Fibroblast of skin of abdomen (primary cell): ENCODE measurements at regions not wholly inside any gene's neighbourhood (a gene's known extent, or its start where the extent isn't known, plus 50 kb on each side); places are given as distances from the start of the nearest gene placed in this dataset.

Experiments
- DNase-seq: peaks from one replicate; pipeline ENCODE4 v3.0.0-alpha.2; 2013

DNA sequence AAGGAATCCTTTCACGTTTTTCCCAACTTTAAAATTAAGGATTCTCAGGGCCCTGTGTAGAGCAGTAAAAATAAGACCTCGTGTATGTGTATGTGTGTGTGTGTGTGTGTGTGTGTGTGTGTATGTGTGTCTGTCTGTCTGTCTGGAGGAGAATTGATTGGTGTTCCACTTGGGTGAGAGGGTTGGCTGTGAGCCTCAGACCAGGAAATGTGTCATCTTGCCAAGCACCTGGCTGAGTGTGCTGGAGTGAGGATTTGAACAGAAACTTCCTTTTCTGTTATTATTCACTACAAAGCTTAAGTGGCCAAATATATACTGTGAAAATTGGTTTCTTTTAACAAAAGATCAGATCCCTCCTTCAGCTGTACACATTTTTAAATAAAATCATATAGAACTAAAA, 103.6 kb upstream of the NUDT6 start:
- peak; percentile 72 for DNase-seq

DNA sequence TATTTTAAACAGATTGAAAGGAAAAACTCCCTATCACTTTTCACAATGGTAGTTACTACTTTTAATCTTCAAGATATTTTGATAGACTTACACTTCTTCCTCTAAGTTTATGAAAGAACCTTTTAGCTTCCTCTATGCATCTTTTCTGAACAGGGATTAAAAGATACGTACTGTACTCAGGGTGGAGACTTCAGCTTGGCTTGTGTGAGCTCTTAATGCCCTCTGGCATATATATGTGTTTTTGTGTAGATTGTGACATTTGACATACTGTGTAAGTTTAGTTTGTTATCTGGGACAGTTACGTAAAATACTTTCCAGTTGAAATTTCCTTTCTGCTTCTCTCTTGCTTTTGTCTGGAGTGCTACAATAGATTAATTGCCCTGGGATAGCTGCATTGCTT, 109.3 kb upstream of the NUDT6 start:
- DNase-seq: no peak

DNA sequence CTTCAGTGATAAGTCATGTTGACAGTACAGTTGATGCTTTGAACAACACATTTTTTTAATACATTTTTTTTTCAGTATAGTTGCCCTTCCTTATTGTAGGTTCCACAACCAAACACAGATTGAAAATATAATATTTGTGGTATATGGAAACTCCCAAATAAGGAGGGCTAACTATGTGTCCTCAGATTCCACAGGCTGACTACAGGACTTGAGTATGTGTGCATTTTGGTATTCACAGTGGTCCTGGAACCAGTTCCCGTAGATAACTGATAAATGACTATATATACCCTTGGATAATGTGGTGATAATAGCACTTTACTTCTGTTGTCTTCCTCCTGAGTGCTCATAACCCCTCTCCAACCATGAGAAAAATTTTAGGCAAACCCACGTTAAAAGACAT, 111.6 kb upstream of the NUDT6 start:
- peak; percentile 71 for DNase-seq

DNA sequence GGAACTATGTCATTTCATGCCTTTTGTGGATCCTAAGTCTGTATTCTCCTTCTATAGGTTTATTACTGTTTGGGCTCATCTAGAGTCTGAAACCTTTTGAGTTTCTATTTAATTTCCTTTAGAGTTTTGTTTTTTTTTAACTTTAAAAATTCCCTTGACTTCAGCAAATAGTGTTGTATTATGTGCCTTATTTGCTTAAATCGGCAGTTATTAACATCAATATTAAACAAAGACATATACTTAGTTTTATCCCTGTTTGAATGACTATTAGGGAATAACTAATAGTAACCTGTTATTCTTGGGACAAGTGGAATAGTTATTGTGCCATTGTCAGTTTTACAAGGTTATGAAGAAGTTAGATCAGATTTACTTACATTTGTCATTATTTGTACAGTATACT, 112.8 kb upstream of the NUDT6 start:
- no peak for DNase-seq

DNA sequence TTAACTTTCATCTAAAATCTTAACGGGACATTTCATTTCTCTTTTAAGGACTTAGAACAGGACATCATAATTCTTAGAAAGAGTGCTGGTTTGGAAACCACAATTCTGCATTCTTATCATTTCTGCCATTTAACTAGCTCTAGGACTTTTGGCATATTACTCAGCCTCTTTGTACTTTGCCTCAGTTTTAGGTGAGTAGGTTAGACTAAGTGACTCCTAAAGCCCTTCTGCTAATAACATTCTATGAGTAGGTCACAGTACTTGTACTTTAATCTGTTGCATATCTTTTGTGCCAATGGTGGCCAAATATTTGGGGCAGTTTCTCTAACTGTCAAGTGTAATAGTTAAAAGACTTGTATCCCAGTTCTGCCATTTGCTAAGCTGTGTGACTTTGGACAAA, 115.4 kb upstream of the NUDT6 start:
- peak; percentile 68 for DNase-seq

DNA sequence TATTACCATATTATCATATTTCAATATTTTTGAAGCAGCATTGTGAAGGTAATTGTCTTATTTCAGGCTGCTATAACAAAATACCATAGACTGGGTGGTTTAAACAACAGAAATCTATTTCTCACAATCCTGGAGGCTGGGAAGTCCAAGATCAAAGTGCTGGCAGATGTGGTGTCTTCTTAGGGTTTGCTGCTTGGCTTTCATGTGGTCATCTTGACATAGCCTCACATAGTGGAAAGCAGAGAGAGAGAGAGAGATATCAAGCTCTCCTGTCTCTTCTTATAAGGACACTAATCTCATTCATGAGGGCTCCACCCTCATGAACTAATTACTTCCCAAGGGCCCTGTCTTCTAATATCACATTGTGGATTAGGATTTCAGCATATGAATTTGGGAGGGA, 119.7 kb upstream of the NUDT6 start:
- no peak for DNase-seq

DNA sequence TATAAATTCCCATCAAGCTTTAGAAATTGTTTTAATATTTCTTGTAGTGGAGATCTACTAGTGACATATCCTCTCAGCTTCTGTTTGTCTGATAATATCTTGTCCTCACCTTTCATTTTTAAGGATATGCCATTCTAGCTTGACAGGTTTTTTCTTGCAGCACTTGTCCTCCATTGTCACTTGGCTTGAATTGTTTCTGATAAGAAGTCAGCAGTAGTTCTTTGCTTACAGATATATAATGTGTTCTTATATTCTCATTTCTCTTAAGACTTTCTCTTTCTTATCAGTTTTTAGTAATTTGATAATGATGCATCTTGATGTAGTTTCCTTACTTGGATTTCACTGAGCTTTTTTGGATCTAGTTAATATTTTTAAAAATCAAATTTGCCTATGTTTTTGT, 120.6 kb upstream of the NUDT6 start:
- DNase-seq: no peak

DNA sequence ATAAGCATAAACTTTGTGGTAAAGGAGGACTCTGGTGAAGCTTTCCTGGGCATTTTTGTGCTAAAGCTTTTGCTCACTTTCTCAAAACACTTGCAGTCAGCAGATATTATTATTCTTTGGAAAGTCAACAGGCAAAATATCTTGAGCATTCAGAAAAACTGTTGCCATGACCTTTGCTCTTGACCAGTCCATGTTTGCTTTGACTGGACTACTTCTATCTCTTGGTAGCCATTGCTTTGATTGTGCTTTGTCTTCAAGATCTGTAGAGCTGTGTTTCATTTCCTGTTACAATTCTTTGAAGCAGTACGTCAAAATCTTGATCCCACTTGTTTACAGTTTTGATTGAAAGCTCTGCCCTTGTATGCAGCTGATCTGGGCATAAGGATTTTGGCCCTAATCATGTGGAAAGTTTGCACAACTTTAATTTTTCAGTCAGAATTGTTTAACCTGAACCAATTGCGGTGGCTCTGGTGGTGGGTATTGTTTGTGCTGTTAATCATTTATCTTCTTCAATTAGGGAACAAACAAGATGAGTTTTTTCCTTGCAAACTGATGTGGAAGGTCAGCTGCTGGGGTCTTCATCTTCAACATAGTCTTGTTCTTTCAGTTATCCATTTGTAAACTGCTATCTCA, 121.5 kb upstream of the NUDT6 start:
- no peak for DNase-seq

DNA sequence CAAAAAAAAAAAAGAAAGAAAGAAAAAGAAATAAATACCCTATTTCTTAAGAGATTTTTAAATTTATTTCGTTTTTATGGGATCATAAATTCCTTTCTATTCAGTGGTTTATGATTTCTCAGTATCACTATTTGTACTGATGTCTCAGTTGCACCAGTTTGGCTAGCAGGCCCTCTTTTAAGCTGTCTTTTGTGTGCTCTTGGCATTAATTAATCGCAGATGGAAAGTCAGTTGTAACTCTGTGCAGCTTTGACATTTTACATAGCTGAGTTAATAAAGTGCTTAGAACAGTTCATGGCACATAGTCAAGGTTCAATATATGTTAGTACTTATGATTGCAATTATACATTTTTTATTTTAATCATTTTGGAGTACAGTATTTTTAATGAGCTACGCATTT, 123.7 kb upstream of the NUDT6 start:
- peak; percentile 31 for DNase-seq

DNA sequence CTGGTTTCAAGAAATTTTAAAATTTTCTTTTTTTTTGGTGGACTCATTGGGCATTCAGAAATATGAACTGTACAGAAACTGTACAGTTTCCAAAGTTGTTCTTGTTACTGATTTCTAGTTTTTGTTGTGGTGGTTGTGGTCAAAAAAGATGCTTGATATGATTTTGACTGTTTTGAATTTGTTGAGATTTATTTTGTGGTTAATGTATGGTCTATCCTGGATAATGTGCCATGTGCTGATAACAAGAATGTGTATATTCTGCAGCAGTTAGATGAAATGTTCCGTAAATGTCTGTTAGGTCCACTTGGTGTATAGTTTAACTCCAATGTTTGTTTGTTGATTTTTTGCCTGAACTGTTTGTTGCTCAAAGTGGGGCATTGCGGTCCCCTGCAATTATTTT, 127.6 kb upstream of the NUDT6 start:
- no peak for DNase-seq

DNA sequence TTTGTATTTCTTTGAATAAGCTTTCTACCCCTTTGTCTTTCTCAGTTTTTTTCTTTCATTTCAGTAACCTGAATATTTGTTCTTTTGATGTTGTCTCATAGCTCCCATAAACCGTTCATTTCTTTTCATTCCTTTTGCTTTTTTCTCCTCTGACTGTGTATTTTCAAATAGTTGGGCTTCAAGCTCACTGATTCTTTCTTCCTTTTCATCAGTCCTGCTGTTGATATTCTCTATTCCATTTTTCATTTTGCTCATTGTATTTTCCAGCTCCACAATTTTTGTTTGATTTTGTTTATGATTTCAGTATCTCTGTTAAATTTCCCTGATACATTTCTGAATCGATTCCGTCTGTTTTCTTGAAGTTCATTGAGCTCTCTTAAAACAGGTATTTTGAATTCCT, 129.6 kb upstream of the NUDT6 start:
- no peak for DNase-seq

DNA sequence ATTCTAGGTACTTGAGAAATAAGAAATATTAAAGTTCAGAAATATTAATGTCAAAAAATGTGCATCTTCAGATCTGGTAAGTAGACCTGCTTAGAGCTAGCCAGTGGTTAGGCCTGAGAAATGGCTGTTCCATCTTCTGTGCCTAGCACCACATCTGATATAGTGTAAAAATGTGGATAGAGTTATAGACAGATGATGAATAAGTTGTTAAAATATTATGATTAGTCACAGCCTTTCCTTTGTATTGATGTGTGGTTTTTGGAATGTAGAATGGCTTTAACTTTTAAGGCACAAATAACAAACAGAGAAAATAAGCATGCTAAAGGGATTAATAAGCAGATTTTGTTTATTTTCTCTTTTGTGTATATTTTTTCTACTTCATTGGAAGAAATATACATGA, 133.5 kb upstream of the NUDT6 start:
- peak; percentile 29 for DNase-seq

DNA sequence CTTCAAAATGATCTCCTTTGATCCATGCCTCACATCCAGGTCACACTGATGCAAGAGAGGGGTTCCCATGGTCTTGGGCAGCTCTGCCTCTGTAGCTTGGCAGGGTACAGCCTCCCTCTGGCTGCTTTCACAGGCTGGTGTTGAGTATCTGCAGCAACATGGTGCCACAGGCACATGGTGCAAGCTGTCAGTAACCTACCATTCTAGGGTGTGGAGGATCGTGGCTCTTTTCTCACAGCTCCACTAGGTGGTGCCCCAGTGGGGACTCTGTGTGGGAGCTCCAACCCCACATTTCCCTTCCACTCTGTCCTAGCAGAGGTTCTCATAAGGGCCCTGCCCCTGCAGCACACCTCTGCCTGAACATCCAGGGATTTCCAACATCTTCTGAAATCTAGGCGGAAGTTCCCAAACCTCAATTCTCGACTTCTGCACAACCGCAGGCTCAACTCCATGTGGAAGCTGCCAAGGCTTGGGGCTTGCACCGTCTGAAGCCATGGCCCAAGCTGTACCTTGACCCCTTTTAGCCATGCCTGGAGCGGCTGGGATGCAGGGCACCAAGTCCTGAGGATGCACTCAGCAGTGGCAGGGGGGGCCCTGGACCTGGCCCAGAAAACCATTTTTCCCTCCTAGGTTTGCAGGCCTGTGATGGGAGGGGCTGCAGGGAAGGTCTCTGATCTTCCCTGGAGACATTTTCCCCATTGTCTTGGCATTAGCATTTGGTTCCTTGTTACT, 137.8 kb upstream of the NUDT6 start:
- DNase-seq: no peak

DNA sequence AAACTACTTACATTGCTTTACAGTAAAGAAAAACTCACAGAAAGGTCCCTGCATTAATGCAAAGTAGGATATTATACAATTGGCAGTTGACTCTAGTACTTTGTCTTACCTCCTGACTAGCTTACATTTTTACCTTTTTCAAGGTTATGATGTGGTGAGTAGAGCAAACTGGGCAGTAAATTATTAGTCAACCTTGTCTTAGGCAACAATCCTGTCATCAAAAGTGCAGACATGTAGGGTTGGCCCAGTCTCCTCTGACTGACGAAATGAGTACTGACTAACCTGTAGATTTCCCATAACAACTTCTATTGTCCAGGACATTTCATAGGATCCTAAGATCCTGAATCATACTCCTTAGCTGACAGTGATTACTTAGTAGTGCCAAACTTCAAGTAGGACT, 142.0 kb upstream of the NUDT6 start:
- DNase-seq: peak; percentile 12

DNA sequence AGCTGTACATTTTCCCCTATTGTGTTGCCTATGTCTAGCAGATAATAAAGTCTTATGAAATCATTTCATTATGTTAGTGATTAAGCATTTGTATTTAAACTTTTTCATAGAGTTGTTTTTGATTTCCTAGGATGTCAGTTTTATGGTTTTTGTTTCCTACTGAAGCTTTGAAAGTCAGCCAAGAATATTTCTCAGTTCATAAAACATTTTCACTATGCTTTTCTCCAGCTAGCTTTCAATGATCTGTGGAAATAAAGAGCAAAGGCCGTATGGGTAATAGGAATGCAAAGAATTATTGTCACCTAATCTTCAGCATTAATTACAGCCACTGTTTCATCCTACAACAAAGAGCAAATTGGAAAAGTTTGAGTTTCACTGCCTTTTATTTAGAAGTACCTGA, 145.7 kb upstream of the NUDT6 start:
- DNase-seq: peak; percentile 48

DNA sequence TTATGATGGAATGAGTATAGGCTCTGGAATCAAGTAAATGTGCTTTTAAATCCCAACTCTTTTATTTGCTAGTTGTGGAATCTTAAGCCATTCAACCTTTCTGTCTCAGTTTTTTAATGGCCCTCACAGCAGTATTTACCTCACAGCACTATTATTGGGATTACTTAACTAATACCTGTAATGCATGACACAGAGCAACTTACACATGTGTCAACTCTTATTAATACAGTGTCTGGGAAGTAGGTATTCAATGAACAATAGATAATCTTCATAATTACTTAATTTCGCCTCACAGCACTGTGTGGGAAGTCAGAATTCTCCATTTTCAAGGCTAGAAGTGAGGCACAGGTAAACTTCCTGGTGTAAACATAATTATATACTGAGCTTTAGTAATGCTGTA, 149.7 kb upstream of the NUDT6 start:
- DNase-seq: no peak

DNA sequence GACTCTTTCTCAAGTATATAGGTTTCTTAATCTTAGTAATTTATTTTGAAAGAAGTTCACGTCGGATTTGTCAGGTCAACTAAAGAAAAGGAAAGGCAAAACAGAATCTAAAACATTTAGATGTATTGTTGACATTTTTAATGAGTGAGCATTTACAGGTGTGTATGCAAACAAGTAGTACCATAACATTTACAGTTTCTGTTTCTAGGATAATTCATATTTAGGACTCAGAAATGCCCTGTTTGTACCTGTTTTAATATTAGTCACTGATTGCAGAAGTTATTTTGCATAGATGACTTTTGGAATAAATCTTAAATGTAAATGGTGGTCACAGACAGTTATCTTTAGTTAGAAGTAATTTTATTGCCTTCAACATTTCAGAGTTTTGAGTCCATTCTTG, 151.3 kb upstream of the NUDT6 start:
- no peak for DNase-seq

DNA sequence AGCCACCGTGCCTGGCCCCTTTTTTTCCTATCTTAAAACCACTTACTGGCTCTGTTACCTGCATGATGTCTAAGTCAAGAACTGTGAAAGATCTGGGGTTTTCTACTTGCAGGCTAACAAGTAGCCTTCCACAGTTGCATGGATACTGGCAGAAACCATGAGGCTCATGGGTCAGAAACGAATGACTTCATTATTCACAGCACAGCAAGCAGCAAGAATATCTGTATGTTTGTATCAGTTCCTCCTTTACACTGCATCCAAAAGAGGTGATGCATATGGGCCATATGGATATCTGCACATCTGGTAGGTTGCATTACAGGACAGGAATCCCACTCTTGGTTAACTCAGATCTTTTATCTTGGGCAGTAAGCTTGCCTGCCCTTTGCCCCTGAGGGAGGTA, 154.9 kb upstream of the NUDT6 start:
- DNase-seq: no peak

DNA sequence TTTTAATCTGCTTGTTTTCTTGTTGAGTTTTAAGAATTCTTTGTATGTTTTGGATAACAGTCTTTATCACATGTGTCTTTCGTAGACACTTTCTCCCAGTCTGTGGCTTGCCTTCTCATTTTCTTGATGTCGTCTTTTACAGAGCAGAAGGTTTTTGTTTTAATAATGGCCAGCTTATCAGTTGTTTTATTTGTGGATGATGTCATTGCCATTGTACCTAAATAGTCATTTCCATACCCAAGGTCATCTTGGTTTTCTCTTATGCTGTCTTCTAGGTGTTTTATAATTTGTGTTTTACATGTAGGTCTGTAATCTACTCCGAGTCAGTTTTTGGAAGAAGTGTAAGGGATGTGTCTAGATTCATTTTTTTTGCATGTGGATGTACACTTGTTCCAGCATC, 159.6 kb upstream of the NUDT6 start:
- DNase-seq: no peak

DNA sequence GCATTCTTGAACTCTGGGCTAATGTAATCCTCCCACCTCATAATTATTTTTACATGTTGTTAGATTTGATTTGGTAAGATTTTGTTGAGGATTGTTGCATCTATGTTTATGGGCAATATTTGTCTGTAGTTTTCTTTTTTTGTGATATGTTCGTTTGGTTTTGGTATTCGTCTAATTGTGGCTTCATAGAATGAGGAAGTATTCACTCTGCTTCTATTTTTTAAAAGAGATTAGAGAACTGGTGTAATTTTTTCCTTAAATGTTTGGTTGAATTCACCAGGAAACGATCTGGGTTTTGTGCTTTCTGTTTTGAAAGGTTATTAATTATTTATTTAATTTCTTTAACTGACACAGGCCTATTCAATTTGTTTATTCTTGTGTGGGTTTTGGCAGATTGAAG, 161.2 kb upstream of the NUDT6 start:
- no peak for DNase-seq

DNA sequence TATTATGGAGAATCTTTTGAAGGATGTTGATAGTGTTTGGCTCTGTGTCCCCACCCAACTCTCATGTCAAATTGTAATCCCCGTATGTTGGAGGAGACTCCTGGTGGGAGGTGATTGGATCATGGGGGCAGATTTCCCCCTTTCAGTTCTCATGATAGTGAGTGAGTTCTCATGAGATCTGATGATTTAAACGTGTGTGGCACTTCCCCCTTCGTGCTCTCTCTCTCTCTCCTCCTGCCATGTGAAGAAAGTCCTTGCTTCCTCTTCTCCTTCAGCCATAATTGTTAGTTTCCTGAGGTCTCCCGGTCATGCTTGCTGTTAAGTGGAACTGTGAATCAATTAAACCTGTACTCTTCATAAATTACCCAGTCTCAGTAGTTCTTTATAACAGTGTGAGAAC, 166.1 kb upstream of the NUDT6 start:
- no peak for DNase-seq

DNA sequence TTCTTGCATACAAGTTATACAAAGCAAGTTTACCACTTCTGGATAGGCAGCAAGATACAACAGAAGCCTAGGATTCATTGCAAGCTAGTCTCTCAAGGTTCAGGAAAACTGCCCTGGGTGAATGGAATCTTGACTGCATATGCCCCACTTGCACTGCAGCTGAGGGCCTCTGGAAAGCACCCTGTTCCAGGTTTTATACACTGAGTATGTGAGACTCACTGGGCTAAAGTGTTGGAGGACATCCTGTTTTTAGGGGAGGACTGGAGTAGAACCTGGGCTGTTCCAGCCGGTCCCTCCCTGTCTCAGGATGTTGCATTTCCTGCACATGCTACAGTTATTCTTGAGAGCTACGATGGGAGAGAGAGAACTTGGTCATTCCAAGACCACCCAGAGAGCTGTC, 168.5 kb upstream of the NUDT6 start:
- DNase-seq: no peak

DNA sequence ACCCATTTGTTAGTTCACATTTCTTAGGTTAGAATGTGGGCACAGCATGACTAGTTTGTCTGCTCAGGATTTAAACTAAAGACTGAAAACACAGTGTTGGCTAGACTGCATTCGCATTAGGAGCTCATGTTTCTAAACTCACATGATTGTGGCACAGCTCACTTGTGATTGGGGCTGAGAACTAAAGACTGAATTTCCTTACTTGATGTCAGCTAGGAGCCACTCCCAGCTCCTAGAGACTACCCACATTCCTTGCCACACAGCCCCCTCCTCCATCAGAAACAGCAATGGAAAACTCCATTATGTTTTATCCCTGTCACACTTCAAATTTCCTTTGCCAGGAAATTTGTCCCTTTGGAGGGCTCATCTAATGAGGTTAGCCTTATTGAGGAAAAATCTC, 170.2 kb upstream of the NUDT6 start:
- no peak for DNase-seq

DNA sequence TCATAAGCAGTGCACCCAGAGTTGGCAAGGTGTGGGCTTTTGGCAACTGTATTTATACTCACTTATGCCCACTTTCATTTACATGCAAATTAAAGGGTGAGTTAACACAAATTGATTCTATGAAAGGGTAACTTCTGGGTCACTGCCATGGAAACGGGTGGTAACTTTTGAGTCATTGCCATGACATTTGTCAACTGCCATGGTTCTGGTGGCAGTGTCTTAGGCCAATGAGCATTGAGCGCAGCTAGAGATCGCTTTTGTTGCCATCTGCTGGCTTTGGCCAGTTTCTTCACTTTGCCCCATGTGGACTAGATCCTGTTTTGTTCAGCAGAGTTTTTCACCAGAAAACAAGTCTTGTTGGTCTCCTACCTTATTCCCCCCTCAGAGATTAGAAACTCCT, 170.8 kb upstream of the NUDT6 start:
- no peak for DNase-seq

DNA sequence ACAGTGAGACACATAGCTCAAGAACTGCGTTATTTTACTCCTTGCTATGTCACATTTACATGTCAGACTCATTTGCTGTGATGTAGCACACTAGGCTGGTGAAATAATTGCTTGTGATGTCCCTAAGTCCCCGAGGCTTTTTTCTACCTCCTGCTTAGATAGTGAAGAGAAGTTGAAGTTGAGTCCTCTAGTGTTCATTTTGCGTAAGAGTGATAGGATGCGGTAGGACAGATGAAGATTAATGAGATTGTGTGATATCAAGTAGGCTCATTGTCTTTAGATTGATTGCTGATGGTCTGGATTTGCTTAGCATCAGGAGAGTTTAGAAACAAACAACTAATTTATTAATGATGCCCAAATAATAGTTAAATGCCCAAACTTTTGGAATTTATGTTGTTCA, 173.6 kb upstream of the NUDT6 start:
- peak; percentile 36 for DNase-seq
